OCI-LY7 (cell line): ENCODE measurements at regions not wholly inside any gene's neighbourhood (a gene's known extent, or its start where the extent isn't known, plus 50 kb on each side); places are given as distances from the start of the nearest gene placed in this dataset.

ENCODE experiments used
- BruUV-seq: library from RNA; stranded (reverse); fragments of 400-500 nt; replicated peaks from 2 replicates; lab custom pipeline; 2021; lab: Mats Ljungman, UMichigan
- CTCF ChIA-PET: fragments of 300-600 bp; sonication (Branson Sonifier 250); formaldehyde crosslinking; loops from one replicate; lab custom pipeline; 2022; ENCODE audit warnings: antibody characterized with exemption; ENCODE audit not compliant: unreplicated experiment; lab: Charles Lee
- POLR2A ChIA-PET: fragments of 300-600 bp; sonication (Branson Sonifier 250); formaldehyde crosslinking; loops from one replicate; lab custom pipeline; 2022; ENCODE audit warnings: antibody characterized with exemption; lab: Charles Lee
- DNase-seq: peaks from one replicate; pipeline ENCODE4 v3.0.0-alpha.2; 2015; ENCODE audit warnings: low spot score
- H2AFZ ChIP-seq: fragments of 200-600 bp; sonication (generic), shearing (Covaris generic); 2 replicates; pipeline ENCODE4 v1.6.1; 2014; ENCODE audit warnings: mild to moderate bottlenecking, antibody characterized with exemption, low read length, moderate library complexity
- H3K27ac ChIP-seq: fragments of 200-600 bp; sonication (generic); 2 replicates; pipeline ENCODE4 v1.5.1; 2014; ENCODE audit warnings: mixed run types, low read depth, mild to moderate bottlenecking, moderate library complexity, low read length, inconsistent platforms; ENCODE audit not compliant: poor library complexity, severe bottlenecking
- H3K36me3 ChIP-seq: fragments of 200-600 bp; sonication (generic); 2 replicates; pipeline ENCODE4 v1.6.1; 2014; ENCODE audit warnings: mild to moderate bottlenecking, antibody characterized with exemption, low read length, moderate library complexity, mixed read lengths; ENCODE audit not compliant: insufficient read depth
- H3K4me1 ChIP-seq: fragments of 200-600 bp; sonication (generic); 2 replicates; pipeline ENCODE4 v1.5.1; 2014; ENCODE audit warnings: mild to moderate bottlenecking, low read length; ENCODE audit not compliant: insufficient read depth, poor library complexity, severe bottlenecking
- H3K4me2 ChIP-seq: fragments of 200-600 bp; sonication (generic); 2 replicates; pipeline ENCODE4 v1.6.1; 2014; ENCODE audit warnings: mild to moderate bottlenecking, low read length
- H3K4me3 ChIP-seq: fragments of 200-600 bp; sonication (generic); 2 replicates; pipeline ENCODE4 v1.5.1; 2014; ENCODE audit warnings: mild to moderate bottlenecking, low read depth, low read length; ENCODE audit not compliant: poor library complexity, severe bottlenecking
- H3K79me2 ChIP-seq: fragments of 200-600 bp; sonication (generic); 2 replicates; pipeline ENCODE4 v1.6.1; 2016; ENCODE audit warnings: low read depth, mild to moderate bottlenecking, low read length, moderate library complexity, mixed read lengths; ENCODE audit not compliant: insufficient read depth
- H3K9me2 ChIP-seq: fragments of 200-600 bp; sonication (generic); 2 replicates; pipeline ENCODE4 v1.6.1; 2016; ENCODE audit warnings: mild to moderate bottlenecking, low read length, mixed read lengths; ENCODE audit not compliant: insufficient read depth
- H3K9me3 ChIP-seq: fragments of 200-600 bp; sonication (generic); 2 replicates; pipeline ENCODE4 v1.6.1; 2014; ENCODE audit warnings: mild to moderate bottlenecking, mixed run types, low read length, mixed read lengths
- H4K20me1 ChIP-seq: fragments of 200-600 bp; sonication (generic); 2 replicates; pipeline ENCODE4 v1.6.1; 2014; ENCODE audit warnings: mild to moderate bottlenecking, antibody characterized with exemption, low read length, moderate library complexity, mixed read lengths; ENCODE audit not compliant: insufficient read depth
- EZH2phosphoT487 ChIP-seq: fragments of 200-600 bp; sonication (generic); IDR thresholded peaks from 2 replicates; pipeline ENCODE4 v1.6.1; 2018; ENCODE audit warnings: low read depth, borderline replicate concordance, mild to moderate bottlenecking, mixed run types, antibody characterized with exemption, low read length, moderate library complexity, mixed read lengths
- intact Hi-C: fragments of 100-400 bp; cut with micrococcal nuclease; formaldehyde crosslinking; loops from one replicate; pipeline ENCODE4 v1.10.0; 2022; ENCODE audit not compliant: unreplicated experiment
- TF ChIP-seq, protein P1 (sequence below): fragments of 200-600 bp; sonication (generic); conservative IDR thresholded peaks from 2 replicates; pipeline ENCODE4 v1.5.1; 2014; ENCODE audit warnings: mild to moderate bottlenecking, antibody characterized with exemption, low read length, moderate library complexity, mixed read lengths

DNA sequence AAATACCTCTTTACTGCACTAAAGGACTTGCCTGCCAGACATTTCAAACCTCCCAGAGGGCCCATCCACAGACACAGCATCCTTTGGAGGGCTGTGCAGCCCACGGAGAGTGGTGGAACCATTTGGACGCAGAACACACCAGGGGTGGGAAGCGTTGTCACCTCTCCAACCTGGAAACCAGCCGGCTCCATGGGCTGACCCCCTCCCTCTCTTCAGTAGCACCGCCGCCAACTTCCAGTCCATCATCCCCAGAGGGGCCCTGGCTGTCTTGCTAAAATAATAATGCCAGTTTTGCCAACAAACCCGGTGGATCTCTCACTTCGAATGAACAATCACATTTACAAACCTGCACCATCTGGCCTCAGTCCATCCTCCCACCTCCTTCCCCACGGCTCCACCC lies 203.9 kb downstream of the FBXO15 start:
- TF ChIP-seq, protein P1, sequence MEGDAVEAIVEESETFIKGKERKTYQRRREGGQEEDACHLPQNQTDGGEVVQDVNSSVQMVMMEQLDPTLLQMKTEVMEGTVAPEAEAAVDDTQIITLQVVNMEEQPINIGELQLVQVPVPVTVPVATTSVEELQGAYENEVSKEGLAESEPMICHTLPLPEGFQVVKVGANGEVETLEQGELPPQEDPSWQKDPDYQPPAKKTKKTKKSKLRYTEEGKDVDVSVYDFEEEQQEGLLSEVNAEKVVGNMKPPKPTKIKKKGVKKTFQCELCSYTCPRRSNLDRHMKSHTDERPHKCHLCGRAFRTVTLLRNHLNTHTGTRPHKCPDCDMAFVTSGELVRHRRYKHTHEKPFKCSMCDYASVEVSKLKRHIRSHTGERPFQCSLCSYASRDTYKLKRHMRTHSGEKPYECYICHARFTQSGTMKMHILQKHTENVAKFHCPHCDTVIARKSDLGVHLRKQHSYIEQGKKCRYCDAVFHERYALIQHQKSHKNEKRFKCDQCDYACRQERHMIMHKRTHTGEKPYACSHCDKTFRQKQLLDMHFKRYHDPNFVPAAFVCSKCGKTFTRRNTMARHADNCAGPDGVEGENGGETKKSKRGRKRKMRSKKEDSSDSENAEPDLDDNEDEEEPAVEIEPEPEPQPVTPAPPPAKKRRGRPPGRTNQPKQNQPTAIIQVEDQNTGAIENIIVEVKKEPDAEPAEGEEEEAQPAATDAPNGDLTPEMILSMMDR = no peak
- Histone ChIP-seq H3K4me1 (no peaks in the 10 kb centered on the region), H3K4me2 (no peak overlapping the region), H4K20me1 (no peaks in the 10 kb centered on the region), H3K9me3 (no peaks in the 10 kb centered on the region), H3K36me3 (no peaks in the 10 kb centered on the region), H3K9me2 (no peaks in the 10 kb centered on the region), H2AFZ (no peak overlapping the region), H3K27ac (no peak overlapping the region), H3K4me3 (no peak overlapping the region), H3K79me2 (no peaks in the 10 kb centered on the region)
- ChIA-PET POLR2A (no interaction called here), CTCF (no interaction called here)
- DNase-seq = no peak
- no TSS peak for BruUV-seq
- intact Hi-C loops = no loop called here

DNA sequence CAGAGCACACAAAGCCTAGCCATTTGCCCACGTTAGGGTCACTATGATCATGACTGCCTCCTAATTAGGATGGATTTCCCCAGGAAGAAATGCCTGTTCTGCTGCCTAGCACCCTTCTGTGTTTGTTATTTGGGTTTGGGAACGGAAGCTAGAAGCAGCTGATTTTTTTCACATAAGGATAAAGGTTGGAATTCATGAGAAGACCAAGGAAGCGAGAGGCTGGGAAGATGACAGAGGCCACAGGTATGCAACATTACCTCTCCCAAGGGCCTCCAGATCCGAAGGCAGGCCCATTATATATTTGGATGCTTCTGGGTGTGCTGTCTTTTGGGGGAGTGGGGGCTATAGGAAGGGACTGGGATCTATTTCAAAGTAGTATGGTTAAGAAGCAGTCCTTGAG lies 204.7 kb downstream of the FBXO15 start:
- Histone ChIP-seq H2AFZ (no peak overlapping the region), H3K79me2 (no peaks in the 10 kb centered on the region), H3K27ac (no peak overlapping the region), H3K36me3 (no peaks in the 10 kb centered on the region), H3K4me2 (no peak overlapping the region), H3K9me3 (no peaks in the 10 kb centered on the region), H4K20me1 (no peaks in the 10 kb centered on the region), H3K4me3 (no peak overlapping the region), H3K4me1 (no peaks in the 10 kb centered on the region), H3K9me2 (no peaks in the 10 kb centered on the region)
- intact Hi-C loops = no loop called here
- BruUV-seq = no TSS peak
- DNase-seq = no peak
- TF ChIP-seq, protein P1 = no peak
- TF ChIP-seq EZH2phosphoT487 = no peak
- ChIA-PET POLR2A (no interaction called here), CTCF (no interaction called here)

DNA sequence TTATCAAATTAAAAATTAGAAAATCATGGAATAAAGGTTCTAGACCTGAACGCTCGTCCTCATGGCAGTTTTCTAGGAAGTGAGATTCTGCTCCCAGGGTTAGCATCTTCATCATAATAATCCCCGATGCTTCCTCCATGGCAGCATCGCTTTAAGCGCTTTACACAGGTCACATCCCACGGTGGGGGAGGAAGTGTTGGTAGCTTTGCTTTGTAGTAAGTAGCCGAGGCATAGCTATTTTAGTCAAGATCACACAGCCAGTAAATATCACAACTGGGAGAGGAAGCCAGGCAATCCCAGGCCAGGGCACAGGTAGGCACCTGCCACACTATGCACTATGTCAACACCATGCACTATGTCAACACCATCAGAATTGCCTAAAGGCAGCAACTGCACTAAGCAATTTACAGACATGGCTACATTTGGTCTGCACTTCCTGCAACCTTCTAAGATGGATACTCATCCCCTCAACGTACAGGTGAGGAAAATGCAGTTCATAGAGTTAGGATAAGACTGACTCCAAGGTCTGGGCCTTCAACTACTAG lies 205.5 kb downstream of the FBXO15 start:
- Histone ChIP-seq H2AFZ (no peak overlapping the region), H3K27ac (no peak overlapping the region), H3K4me2 (no peak overlapping the region), H3K79me2 (no peaks in the 10 kb centered on the region), H3K36me3 (no peaks in the 10 kb centered on the region), H3K9me3 (no peaks in the 10 kb centered on the region), H4K20me1 (no peaks in the 10 kb centered on the region), H3K4me3 (no peak overlapping the region), H3K4me1 (no peaks in the 10 kb centered on the region), H3K9me2 (no peaks in the 10 kb centered on the region)
- DNase-seq = no peak
- POLR2A ChIA-PET = interaction anchor here (0.7 kb wide), 1 partner anchor 883 kb away, joined by 3 read pairs; no protein-coding TSS in a partner anchor
- TF ChIP-seq EZH2phosphoT487 = no peak
- TF ChIP-seq, protein P1 = no peak
- BruUV-seq = no TSS peak
- intact Hi-C loops = no loop called here
- CTCF ChIA-PET = no interaction called here
